Endothelial cell of umbilical vein (primary cell): ENCODE measurements at regions not wholly inside any gene's neighbourhood (a gene's known extent, or its start where the extent isn't known, plus 50 kb on each side); places are given as distances from the start of the nearest gene placed in this dataset.

Source experiments
- BruUV-seq: library from RNA; stranded (reverse); fragments of 400-500 nt; replicated peaks from 2 replicates; lab custom pipeline; 2021; lab: Mats Ljungman, UMichigan
- CTCF ChIA-PET: fragments of 300-600, 350-600 bp; sonication (Branson Sonifier 250); formaldehyde crosslinking; loops from one replicate; lab custom pipeline; 2021; ENCODE audit warnings: antibody characterized with exemption, inconsistent platforms; lab: Charles Lee
- POLR2A ChIA-PET: fragments of 300-600, 350-600 bp; sonication (Branson Sonifier 250); formaldehyde crosslinking; loops from one replicate; lab custom pipeline; 2021; ENCODE audit warnings: antibody characterized with exemption, inconsistent platforms; lab: Charles Lee
- DNase-seq: peaks from one replicate; pipeline ENCODE4 v3.0.0-alpha.2; 2011; ENCODE audit warnings: low read depth, low spot score
- FAIRE-seq: peaks from 2 replicates; lab custom pipeline; 2011; peaks lifted over from hg19 to GRCh38; lab: Jason Lieb, UNC
- H2AFZ ChIP-seq: 2 replicates; pipeline ENCODE4 v1.6.0; 2012; ENCODE audit warnings: low read depth, low read length, control low read depth, inconsistent platforms
- H3K27ac ChIP-seq: 2 replicates; pipeline ENCODE4 v1.5.1; 2011; ENCODE audit warnings: low read depth, mild to moderate bottlenecking, control low read depth, low read length, moderate library complexity; ENCODE audit not compliant: insufficient read depth
- H3K27me3 ChIP-seq, 2 experiments: 2 replicates each; pipeline versions ENCODE4 v1.6.0 to v1.6.1; 2011; ENCODE audit warnings: low read length in 2 of 2, mixed read lengths in 1 of 2; ENCODE audit not compliant: control insufficient read depth in 2 of 2, insufficient read depth in 2 of 2
- H3K36me3 ChIP-seq, 2 experiments: 2 replicates in 1 of 2; 3 replicates in 1 of 2; pipeline ENCODE4 v1.5.1; 2011; ENCODE audit warnings: low read length in 2 of 2, mild to moderate bottlenecking in 1 of 2, moderate library complexity in 1 of 2; ENCODE audit not compliant: control insufficient read depth in 2 of 2, insufficient read depth in 2 of 2; ENCODE audit errors: extremely low read depth in 1 of 2
- H3K4me1 ChIP-seq: 3 replicates; pipeline ENCODE4 v1.5.1; 2011; ENCODE audit warnings: mild to moderate bottlenecking, low read length; ENCODE audit not compliant: control insufficient read depth, insufficient read depth; ENCODE audit errors: extremely low read depth
- H3K4me2 ChIP-seq: 2 replicates; pipeline ENCODE4 v1.6.1; 2011; ENCODE audit warnings: low read length, control low read depth, mixed read lengths; ENCODE audit not compliant: insufficient read depth
- H3K4me3 ChIP-seq, 3 experiments: fragments of 200-600 bp in 1 of 3; sonication (generic), shearing (Covaris generic) in 1 of 3; replicated peaks in 1 of 3; 2 replicates each; pipeline ENCODE4 v1.5.1; 2011 to 2016; ENCODE audit warnings: control low read depth in 3 of 3, low read length in 3 of 3, mild to moderate bottlenecking in 2 of 3, inconsistent platforms in 1 of 3, low read depth in 1 of 3, moderate library complexity in 1 of 3; ENCODE audit not compliant: insufficient read depth in 1 of 3
- H3K79me2 ChIP-seq: 2 replicates; pipeline ENCODE4 v1.6.0; 2012; ENCODE audit warnings: low read length, inconsistent platforms; ENCODE audit not compliant: control insufficient read depth, insufficient read depth
- H3K9ac ChIP-seq: replicated peaks from 2 replicates; pipeline ENCODE3; 2011; ENCODE audit warnings: low read length, control low read depth; ENCODE audit not compliant: insufficient read depth; ENCODE audit errors: extremely low read depth
- H3K9me1 ChIP-seq: replicated peaks from 3 replicates; pipeline ENCODE4 v1.6.0; 2011; ENCODE audit warnings: mild to moderate bottlenecking, low read length; ENCODE audit not compliant: control insufficient read depth, insufficient read depth; ENCODE audit errors: extremely low read depth
- H3K9me3 ChIP-seq: replicated peaks from 2 replicates; pipeline ENCODE4 v1.5.1; 2012; ENCODE audit warnings: low read length, inconsistent platforms; ENCODE audit not compliant: control insufficient read depth, insufficient read depth
- H4K20me1 ChIP-seq: replicated peaks from 2 replicates; pipeline ENCODE3; 2011; ENCODE audit warnings: mild to moderate bottlenecking, low read length; ENCODE audit not compliant: control insufficient read depth, insufficient read depth; ENCODE audit errors: extremely low read depth
- EZH2 ChIP-seq: IDR thresholded peaks from 2 replicates; pipeline ENCODE4 v1.6.1; 2012; ENCODE audit warnings: borderline replicate concordance, low read depth, mild to moderate bottlenecking, moderate library complexity, low read length, inconsistent platforms; ENCODE audit not compliant: severe bottlenecking
- FOS ChIP-seq: IDR thresholded peaks from 2 replicates; pipeline ENCODE4 v1.6.1; 2011; ENCODE audit warnings: mild to moderate bottlenecking, low read length, moderate library complexity, borderline replicate concordance; ENCODE audit not compliant: insufficient read depth
- GATA2 ChIP-seq: IDR thresholded peaks from 2 replicates; pipeline ENCODE4 v1.7.0; 2011; ENCODE audit warnings: low read depth, mild to moderate bottlenecking, moderate library complexity, mixed read lengths, low read length; ENCODE audit not compliant: insufficient read length, insufficient read depth
- JUN ChIP-seq: IDR thresholded peaks from 2 replicates; pipeline ENCODE4 v1.6.1; 2011; ENCODE audit warnings: borderline replicate concordance, low read depth; ENCODE audit not compliant: insufficient read length, insufficient read depth
- MYC ChIP-seq: IDR thresholded peaks from one replicate; pipeline ENCODE4 v1.6.1; 2011; ENCODE audit warnings: mild to moderate bottlenecking, low read depth, low read length
- POLR2A ChIP-seq: IDR thresholded peaks from 2 replicates; pipeline ENCODE4 v1.6.1; 2012; ENCODE audit warnings: low read depth, mild to moderate bottlenecking, control low read depth, low read length
- POLR2AphosphoS5 ChIP-seq: IDR thresholded peaks from 2 replicates; pipeline ENCODE4 v1.6.1; 2012; ENCODE audit warnings: low read depth, mild to moderate bottlenecking, control low read depth, low read length, moderate library complexity; ENCODE audit not compliant: insufficient read depth
- dilution Hi-C: fragments of 300-500 bp; cut with MboI; formaldehyde crosslinking; loops from one replicate; pipeline ENCODE4 v1.15.0; 2019; ENCODE audit warnings: low sequenced_read_pairs; ENCODE audit not compliant: extremely low pct_ligation_motif_present
- intact Hi-C: fragments of 100-400 bp; cut with micrococcal nuclease; formaldehyde crosslinking; loops from one replicate; pipeline ENCODE4 v1.10.0; 2022
- TF ChIP-seq, protein P1 (sequence below), 2 donors: IDR thresholded peaks; 1 replicate in 1 of 2; 2 replicates in 1 of 2; pipeline ENCODE4 v1.5.1; 2011; ENCODE audit warnings: low read length in 2 of 2, mild to moderate bottlenecking in 2 of 2, moderate library complexity in 2 of 2, control low read depth in 1 of 2, inconsistent platforms in 1 of 2, low read depth in 1 of 2; ENCODE audit not compliant: insufficient read depth in 1 of 2; ENCODE audit errors: extremely low read depth in 1 of 2
- TF ChIP-seq, protein P2 (sequence below): IDR thresholded peaks from 2 replicates; pipeline ENCODE4 v1.6.1; 2011; ENCODE audit not compliant: insufficient read depth, insufficient read length

DNA sequence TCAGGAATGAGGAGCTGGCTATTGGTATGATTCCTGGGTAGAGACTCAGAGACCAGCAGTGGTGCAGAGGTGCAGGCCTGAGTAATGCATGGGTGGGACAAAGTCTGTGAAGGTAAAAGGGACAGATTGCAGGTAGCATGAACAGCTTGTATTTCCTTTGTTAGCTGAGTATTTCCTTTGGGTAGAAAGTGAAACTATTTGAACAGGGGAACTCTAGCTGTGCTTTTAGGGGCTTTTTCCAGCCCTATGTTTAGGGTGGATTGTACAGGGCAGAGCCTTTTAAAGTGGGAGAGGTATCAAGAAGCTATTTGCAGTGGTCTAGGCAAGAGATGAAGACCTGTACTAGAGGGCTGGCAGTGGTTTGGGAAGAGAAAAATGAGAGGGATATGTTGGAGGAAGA is 739.9 kb downstream of the REEP3 start:
- no peaks in the 10 kb centered on the region for H3K9me1 ChIP-seq
- ChIA-PET CTCF (no interaction called here), POLR2A (no interaction called here)
- TF ChIP-seq FOS, result no peak
- TF ChIP-seq EZH2, result no peak
- no peak for TF ChIP-seq JUN
- TF ChIP-seq, protein P1, sequence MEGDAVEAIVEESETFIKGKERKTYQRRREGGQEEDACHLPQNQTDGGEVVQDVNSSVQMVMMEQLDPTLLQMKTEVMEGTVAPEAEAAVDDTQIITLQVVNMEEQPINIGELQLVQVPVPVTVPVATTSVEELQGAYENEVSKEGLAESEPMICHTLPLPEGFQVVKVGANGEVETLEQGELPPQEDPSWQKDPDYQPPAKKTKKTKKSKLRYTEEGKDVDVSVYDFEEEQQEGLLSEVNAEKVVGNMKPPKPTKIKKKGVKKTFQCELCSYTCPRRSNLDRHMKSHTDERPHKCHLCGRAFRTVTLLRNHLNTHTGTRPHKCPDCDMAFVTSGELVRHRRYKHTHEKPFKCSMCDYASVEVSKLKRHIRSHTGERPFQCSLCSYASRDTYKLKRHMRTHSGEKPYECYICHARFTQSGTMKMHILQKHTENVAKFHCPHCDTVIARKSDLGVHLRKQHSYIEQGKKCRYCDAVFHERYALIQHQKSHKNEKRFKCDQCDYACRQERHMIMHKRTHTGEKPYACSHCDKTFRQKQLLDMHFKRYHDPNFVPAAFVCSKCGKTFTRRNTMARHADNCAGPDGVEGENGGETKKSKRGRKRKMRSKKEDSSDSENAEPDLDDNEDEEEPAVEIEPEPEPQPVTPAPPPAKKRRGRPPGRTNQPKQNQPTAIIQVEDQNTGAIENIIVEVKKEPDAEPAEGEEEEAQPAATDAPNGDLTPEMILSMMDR (IDR thresholded peaks at IDR 0.05; ENCODE audit: extremely low read depth in 1 of 2, insufficient read depth in 1 of 2, low read depth in 1 of 2, low read length in 2 of 2), result no peak
- TF ChIP-seq, protein P2, sequence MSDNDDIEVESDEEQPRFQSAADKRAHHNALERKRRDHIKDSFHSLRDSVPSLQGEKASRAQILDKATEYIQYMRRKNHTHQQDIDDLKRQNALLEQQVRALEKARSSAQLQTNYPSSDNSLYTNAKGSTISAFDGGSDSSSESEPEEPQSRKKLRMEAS, result no peak
- no peak for TF ChIP-seq POLR2AphosphoS5
- TF ChIP-seq GATA2, result no peak
- TF ChIP-seq POLR2A, result no peak
- no peak for TF ChIP-seq MYC
- H3K4me3 ChIP-seq, result no peak overlapping the region
- intact Hi-C loops (no loop called here), dilution Hi-C loops (no loop called here)
- H3K9ac ChIP-seq, result no peak overlapping the region
- H2AFZ ChIP-seq, result no peak overlapping the region
- DNase-seq, result no peak
- no peaks in the 10 kb centered on the region for H3K79me2 ChIP-seq
- no peaks in the 10 kb centered on the region for H3K36me3 ChIP-seq
- H3K27ac ChIP-seq, result no peak overlapping the region
- no peak overlapping the region for H3K4me2 ChIP-seq
- no peaks in the 10 kb centered on the region for H3K4me1 ChIP-seq
- no peaks in the 10 kb centered on the region for H4K20me1 ChIP-seq
- no TSS peak for BruUV-seq
- FAIRE-seq, result no peak
- H3K9me3 ChIP-seq, result no peaks in the 10 kb centered on the region
- H3K27me3 ChIP-seq, result no peaks in the 10 kb centered on the region
